Osteoblast (primary cell): ENCODE measurements at regions not wholly inside any gene's neighbourhood (a gene's known extent, or its start where the extent isn't known, plus 50 kb on each side); places are given as distances from the start of the nearest gene placed in this dataset.

Experiments
- DNase-seq: peaks from one replicate; pipeline ENCODE4 v3.0.0; 2011; ENCODE audit warnings: low spot score, mixed read lengths; ENCODE audit not compliant: insufficient read length; ENCODE audit errors: missing footprints
- H2AFZ ChIP-seq: 2 replicates; pipeline ENCODE4 v1.6.0; 2011; ENCODE audit warnings: mild to moderate bottlenecking, low read length
- H3K27ac ChIP-seq: 2 replicates; pipeline ENCODE4 v1.5.1; 2011; ENCODE audit warnings: mild to moderate bottlenecking, low read depth, low read length, moderate library complexity
- H3K27me3 ChIP-seq: 2 replicates; pipeline ENCODE4 v1.6.0; 2012; ENCODE audit warnings: mild to moderate bottlenecking, control low read depth, inconsistent platforms, low read length, moderate library complexity; ENCODE audit not compliant: insufficient read depth
- H3K36me3 ChIP-seq: 2 replicates; pipeline ENCODE4 v1.5.1; 2011; ENCODE audit warnings: mild to moderate bottlenecking, low read length, control low read depth, moderate library complexity; ENCODE audit not compliant: insufficient read depth
- H3K4me1 ChIP-seq: 2 replicates; pipeline ENCODE4 v1.5.1; 2011; ENCODE audit warnings: mild to moderate bottlenecking, low read length, control low read depth, moderate library complexity; ENCODE audit not compliant: insufficient read depth
- H3K4me2 ChIP-seq: 2 replicates; pipeline ENCODE4 v1.6.0; 2011; ENCODE audit warnings: mild to moderate bottlenecking, low read length; ENCODE audit not compliant: insufficient read depth
- H3K4me3 ChIP-seq: fragments of 200-600 bp; sonication (generic); 3 replicates; pipeline ENCODE4 v1.5.1; 2012; ENCODE audit warnings: mild to moderate bottlenecking, low read length, inconsistent platforms; ENCODE audit not compliant: insufficient read depth
- H3K79me2 ChIP-seq: 2 replicates; pipeline ENCODE4 v1.6.0; 2012; ENCODE audit warnings: mild to moderate bottlenecking, low read length, control low read depth, inconsistent platforms; ENCODE audit not compliant: insufficient read depth
- H3K9me3 ChIP-seq: 2 replicates; pipeline ENCODE4 v1.5.1; 2011; ENCODE audit warnings: low read depth, low read length, control low read depth
- H4K20me1 ChIP-seq: 2 replicates; pipeline ENCODE4 v1.6.0; 2012; ENCODE audit warnings: mild to moderate bottlenecking, low read length, control low read depth; ENCODE audit not compliant: insufficient read depth
- CTCF ChIP-seq: IDR thresholded peaks from 2 replicates; pipeline ENCODE4 v1.5.1; 2011; ENCODE audit warnings: mild to moderate bottlenecking, low read depth, low read length, moderate library complexity; ENCODE audit errors: extremely low read depth

- H2AFZ ChIP-seq = no peak overlapping the region
Measured at GRCh38 chr4:127036296-127036695, 596.5 kb upstream of the INTU start.

GRCh38 chr4:127045861-127046260 lies 586.9 kb upstream of the INTU start:
- H3K27me3 ChIP-seq = no peaks in the 10 kb centered on the region
- no peaks in the 10 kb centered on the region for H3K36me3 ChIP-seq
- H3K9me3 ChIP-seq = no peaks in the 10 kb centered on the region
- H2AFZ ChIP-seq = no peak overlapping the region
- H3K79me2 ChIP-seq = no peaks in the 10 kb centered on the region
- no peak overlapping the region for H3K4me3 ChIP-seq
- no peak overlapping the region for H3K4me2 ChIP-seq
- H3K27ac ChIP-seq = no peak overlapping the region
- H4K20me1 ChIP-seq = no peaks in the 10 kb centered on the region
- DNase-seq = no peak
- no peak for TF ChIP-seq CTCF
- peaks cover 4% of the 10 kb centered on the region for H3K4me1 ChIP-seq

More at GRCh38 chr4:127036296-127036695, 596.5 kb upstream of the INTU start:
- Histone ChIP-seq H3K4me2 (no peak overlapping the region), H3K4me3 (no peak overlapping the region), H3K4me1 (no peaks in the 10 kb centered on the region), H3K27me3 (no peaks in the 10 kb centered on the region), H3K9me3 (no peaks in the 10 kb centered on the region), H3K27ac (no peak overlapping the region), H4K20me1 (no peaks in the 10 kb centered on the region), H3K36me3 (no peaks in the 10 kb centered on the region), H3K79me2 (no peaks in the 10 kb centered on the region)
- DNase-seq = no peak
- no peak for TF ChIP-seq CTCF

- Histone ChIP-seq H3K4me1 (peaks cover 4% of the 10 kb centered on the region), H3K9me3 (no peaks in the 10 kb centered on the region), H3K4me2 (no peak overlapping the region), H2AFZ (no peak overlapping the region), H4K20me1 (no peaks in the 10 kb centered on the region), H3K4me3 (no peak overlapping the region), H3K79me2 (no peaks in the 10 kb centered on the region), H3K27me3 (no peaks in the 10 kb centered on the region), H3K36me3 (no peaks in the 10 kb centered on the region), H3K27ac (no peak overlapping the region)
- TF ChIP-seq CTCF = no peak
- DNase-seq = no peak
Measured at GRCh38 chr4:127047930-127048329, 584.8 kb upstream of the INTU start.

- peaks cover 4% of the 10 kb centered on the region for H3K4me1 ChIP-seq
- H3K9me3 ChIP-seq = no peaks in the 10 kb centered on the region
- no peak overlapping the region for H3K4me2 ChIP-seq
- no peak overlapping the region for H3K4me3 ChIP-seq
- DNase-seq = no peak
- H4K20me1 ChIP-seq = no peaks in the 10 kb centered on the region
- H3K36me3 ChIP-seq = no peaks in the 10 kb centered on the region
- TF ChIP-seq CTCF = no peak
- no peaks in the 10 kb centered on the region for H3K79me2 ChIP-seq
- no peak overlapping the region for H2AFZ ChIP-seq
- H3K27me3 ChIP-seq = no peaks in the 10 kb centered on the region
- no peak overlapping the region for H3K27ac ChIP-seq
Measured at GRCh38 chr4:127048376-127049044, 584.2 kb upstream of the INTU start.
